H1 (cell line): ENCODE measurements at regions not wholly inside any gene's neighbourhood (a gene's known extent, or its start where the extent isn't known, plus 50 kb on each side); places are given as distances from the start of the nearest gene placed in this dataset.

ENCODE experiments used
- CTCF ChIA-PET: fragments of 300-600 bp; sonication (Branson Sonifier 250); formaldehyde crosslinking; loops from one replicate; lab custom pipeline; 2021; ENCODE audit not compliant: partially characterized antibody; lab: Charles Lee
- POLR2A ChIA-PET: fragments of 300-600 bp; sonication (Branson Sonifier 250); formaldehyde crosslinking; loops from one replicate; lab custom pipeline; 2021; ENCODE audit warnings: inconsistent platforms; ENCODE audit not compliant: partially characterized antibody; lab: Charles Lee
- DNase-seq, 2 experiments: peaks; one replicate each; pipeline versions ENCODE4 v3.0.0 to v3.0.0-alpha.2; 2010 to 2022; ENCODE audit warnings: low spot score in 2 of 2, low read depth in 1 of 2, mixed read lengths in 1 of 2
- FAIRE-seq: peaks from 2 replicates; lab custom pipeline; 2011; peaks lifted over from hg19 to GRCh38; lab: Jason Lieb, UNC
- H2AFZ ChIP-seq: 2 replicates; pipeline ENCODE4 v1.8.1; 2012; ENCODE audit warnings: low read length, inconsistent platforms
- H2AK5ac ChIP-seq: 2 replicates; pipeline ENCODE4 v1.6.1; 2013; ENCODE audit warnings: low read depth, low read length
- H2BK120ac ChIP-seq: replicated peaks from 2 replicates; pipeline ENCODE3; 2013; ENCODE audit warnings: low read depth, low read length, inconsistent platforms
- H2BK12ac ChIP-seq: 2 replicates; pipeline ENCODE4 v1.6.1; 2013; ENCODE audit warnings: low read depth, low read length
- H2BK15ac ChIP-seq: 2 replicates; pipeline ENCODE4 v1.6.1; 2013; ENCODE audit warnings: low read length
- H2BK20ac ChIP-seq: 2 replicates; pipeline ENCODE4 v1.6.1; 2013; ENCODE audit warnings: low read length
- H2BK5ac ChIP-seq: 2 replicates; pipeline ENCODE4 v1.6.1; 2013; ENCODE audit warnings: low read depth, low read length
- H3K14ac ChIP-seq: 2 replicates; pipeline ENCODE4 v1.6.1; 2013; ENCODE audit warnings: inconsistent platforms; ENCODE audit not compliant: insufficient read length
- H3K18ac ChIP-seq: 2 replicates; pipeline ENCODE4 v1.6.1; 2013; ENCODE audit warnings: low read length; ENCODE audit errors: extremely low read depth
- H3K23ac ChIP-seq: 2 replicates; pipeline ENCODE4 v1.6.1; 2013; ENCODE audit warnings: inconsistent platforms; ENCODE audit not compliant: insufficient read length
- H3K23me2 ChIP-seq: 2 replicates; pipeline ENCODE4 v1.6.1; 2013; ENCODE audit warnings: low read depth, low read length
- H3K27ac ChIP-seq: 2 replicates; pipeline ENCODE4 v1.6.1; 2011; ENCODE audit warnings: low read depth, low read length, inconsistent platforms
- H3K27me3 ChIP-seq, 4 experiments: replicated peaks in 1 of 4; 1 replicate in 1 of 4; 2 replicates in 3 of 4; pipeline versions ENCODE4 v1.6.1 to v1.8.1; 2011 to 2013; ENCODE audit warnings: low read length in 3 of 4, mild to moderate bottlenecking in 3 of 4, inconsistent platforms in 2 of 4, mixed read lengths in 2 of 4, moderate library complexity in 1 of 4; ENCODE audit not compliant: control insufficient read depth in 3 of 4, insufficient read depth in 3 of 4; ENCODE audit errors: extremely low read depth in 1 of 4
- H3K36me3 ChIP-seq, 4 experiments: 2 replicates each; pipeline versions ENCODE4 v1.6.1 to v1.8.1; 2011 to 2013; ENCODE audit warnings: mild to moderate bottlenecking in 4 of 4, low read length in 3 of 4, moderate library complexity in 2 of 4, control low read depth in 1 of 4, inconsistent platforms in 1 of 4; ENCODE audit not compliant: insufficient read depth in 4 of 4, control insufficient read depth in 2 of 4
- H3K4ac ChIP-seq: replicated peaks from 2 replicates; pipeline ENCODE3; 2013; ENCODE audit warnings: low read length, low read depth, mixed read lengths, inconsistent platforms; ENCODE audit not compliant: insufficient read length
- H3K4me1 ChIP-seq, 4 experiments: replicated peaks in 1 of 4; 1 replicate in 1 of 4; 2 replicates in 3 of 4; pipeline versions ENCODE4 v1.6.1 to v1.8.1; 2011 to 2013; ENCODE audit warnings: low read length in 3 of 4, inconsistent platforms in 2 of 4, mixed read lengths in 1 of 4; ENCODE audit not compliant: insufficient read depth in 4 of 4, control insufficient read depth in 3 of 4
- H3K4me2 ChIP-seq, 2 experiments: 2 replicates each; pipeline versions ENCODE4 v1.6.1 to v1.8.1; 2011 to 2013; ENCODE audit warnings: low read depth in 2 of 2, low read length in 2 of 2, control low read depth in 1 of 2, inconsistent platforms in 1 of 2, mild to moderate bottlenecking in 1 of 2; ENCODE audit not compliant: insufficient read depth in 1 of 2
- H3K4me3 ChIP-seq, 4 experiments: fragments of 200-600, 300-600 bp in 1 of 4; sonication (generic), shearing (Covaris generic), sonication (Bioruptor Twin) in 1 of 4; 2 replicates each; pipeline versions ENCODE4 v1.5.1 to v1.8.1; 2011 to 2016; ENCODE audit warnings: low read length in 4 of 4, low read depth in 3 of 4, control low read depth in 2 of 4, inconsistent platforms in 2 of 4, mild to moderate bottlenecking in 2 of 4, mixed read lengths in 1 of 4, moderate library complexity in 1 of 4; ENCODE audit not compliant: insufficient read depth in 2 of 4; ENCODE audit errors: extremely low read depth in 1 of 4
- H3K56ac ChIP-seq: replicated peaks from 2 replicates; pipeline ENCODE3; 2013; ENCODE audit warnings: low read depth, mild to moderate bottlenecking, mixed read lengths, low read length, inconsistent platforms; ENCODE audit not compliant: insufficient read length
- H3K79me1 ChIP-seq: 2 replicates; pipeline ENCODE4 v1.6.1; 2013; ENCODE audit warnings: low read depth, low read length, control low read depth
- H3K79me2 ChIP-seq, 2 experiments: 2 replicates each; pipeline versions ENCODE4 v1.6.1 to v1.8.1; 2012 to 2013; ENCODE audit warnings: low read length in 2 of 2, mild to moderate bottlenecking in 2 of 2, inconsistent platforms in 1 of 2; ENCODE audit not compliant: insufficient read depth in 2 of 2, control insufficient read depth in 1 of 2
- H3K9ac ChIP-seq, 4 experiments: replicated peaks in 1 of 4; 1 replicate in 1 of 4; 2 replicates in 3 of 4; pipeline versions ENCODE4 v1.6.1 to v1.8.1; 2011 to 2013; ENCODE audit warnings: low read depth in 3 of 4, low read length in 3 of 4, control low read depth in 2 of 4, mild to moderate bottlenecking in 2 of 4, moderate library complexity in 2 of 4, inconsistent platforms in 1 of 4; ENCODE audit errors: extremely low read depth in 1 of 4
- H3K9me3 ChIP-seq, 2 experiments: 2 replicates each; pipeline versions ENCODE4 v1.6.1 to v1.8.1; 2012 to 2013; ENCODE audit warnings: mild to moderate bottlenecking in 2 of 2, moderate library complexity in 2 of 2, control low read depth in 1 of 2, inconsistent platforms in 1 of 2, low read depth in 1 of 2, low read length in 1 of 2, mixed read lengths in 1 of 2; ENCODE audit not compliant: insufficient read depth in 2 of 2
- H4K20me1 ChIP-seq, 2 experiments: replicated peaks in 1 of 2; 2 replicates each; pipeline versions ENCODE3 to v1.8.1; 2011 to 2013; ENCODE audit warnings: inconsistent platforms in 2 of 2, low read length in 2 of 2, mild to moderate bottlenecking in 1 of 2; ENCODE audit not compliant: insufficient read depth in 2 of 2, control insufficient read depth in 1 of 2
- H4K5ac ChIP-seq: 2 replicates; pipeline ENCODE4 v1.6.1; 2013; ENCODE audit warnings: low read length, low read depth, mixed read lengths, inconsistent platforms; ENCODE audit not compliant: insufficient read length
- H4K8ac ChIP-seq: 2 replicates; pipeline ENCODE4 v1.8.0; 2013; ENCODE audit warnings: mild to moderate bottlenecking, moderate library complexity, low read length, inconsistent platforms; ENCODE audit not compliant: insufficient read depth; ENCODE audit errors: extremely low read depth
- H4K91ac ChIP-seq: replicated peaks from 2 replicates; pipeline ENCODE3; 2013; ENCODE audit warnings: low read length, mixed read lengths, inconsistent platforms; ENCODE audit not compliant: insufficient read length
- BRCA1 ChIP-seq: IDR thresholded peaks from 2 replicates; pipeline ENCODE4 v1.6.1; 2012; ENCODE audit warnings: low read depth, low read length, improper control_type of control experiment
- CTCF ChIP-seq, 3 experiments: IDR thresholded peaks; 1 replicate in 2 of 3; 2 replicates in 1 of 3; pipeline versions ENCODE4 v1.5.1 to v1.6.1; 2011; ENCODE audit warnings: low read length in 3 of 3, mild to moderate bottlenecking in 3 of 3, inconsistent platforms in 2 of 3, low read depth in 1 of 3, moderate library complexity in 1 of 3; ENCODE audit not compliant: insufficient read depth in 1 of 3; ENCODE audit errors: control extremely low read depth in 1 of 3
- POLR2A ChIP-seq, 2 experiments: IDR thresholded peaks; 1 replicate in 1 of 2; 2 replicates in 1 of 2; pipeline ENCODE4 v1.6.1; 2011; ENCODE audit warnings: low read depth in 2 of 2, low read length in 2 of 2, mild to moderate bottlenecking in 2 of 2; ENCODE audit errors: control extremely low read depth in 1 of 2
- RAD21 ChIP-seq, 2 experiments: IDR thresholded peaks in 1 of 2; conservative IDR thresholded peaks in 1 of 2; 2 replicates each; pipeline ENCODE4 v1.6.1; 2011; ENCODE audit warnings: low read depth in 2 of 2, low read length in 2 of 2, improper control_type of control experiment in 1 of 2, inconsistent platforms in 1 of 2, mild to moderate bottlenecking in 1 of 2, moderate library complexity in 1 of 2
- WGBS, 2 experiments: shearing (Covaris generic) in 1 of 2; methylation state at CpG; one replicate each; pipeline versions ENCODE4 v1.1.6 to v1.1.7; 2013 to 2015; ENCODE audit warnings: low lambda C conversion rate in 2 of 2, mixed read lengths in 2 of 2, inconsistent platforms in 1 of 2, low coverage in 1 of 2, missing lambda C conversion rate in 1 of 2; ENCODE audit not compliant: insufficient replicate concordance in 2 of 2, insufficient coverage in 1 of 2, insufficient read length in 1 of 2; ENCODE audit errors: extremely low coverage in 1 of 2, missing lambda C conversion rate in 1 of 2; 5-methylcytosine and 5-hydroxymethylcytosine counted together

GRCh38 chr3:34969513-34969912, 669.8 kb upstream of the ARPP21 start:
- Histone ChIP-seq H4K20me1 (no peaks in the 10 kb centered on the region), H2BK5ac (no peak overlapping the region), H3K4me1 (no peaks in the 10 kb centered on the region), H3K27ac (no peak overlapping the region), H2AFZ (no peak overlapping the region), H3K9ac (no peak overlapping the region), H3K4me2 (no peak overlapping the region), H2BK120ac (no peak overlapping the region), H4K8ac (no peak overlapping the region), H3K56ac (no peak overlapping the region), H2BK20ac (no peak overlapping the region), H3K79me1 (no peaks in the 10 kb centered on the region), H2BK15ac (no peak overlapping the region), H3K18ac (no peak overlapping the region), H3K27me3 (no peaks in the 10 kb centered on the region), H3K4ac (no peak overlapping the region), H3K4me3 (no peak overlapping the region), H2BK12ac (no peak overlapping the region), H3K23ac (no peak overlapping the region), H3K23me2 (no peaks in the 10 kb centered on the region), H3K36me3 (no peaks in the 10 kb centered on the region), H3K9me3 (no peaks in the 10 kb centered on the region), H4K5ac (no peak overlapping the region), H3K79me2 (no peaks in the 10 kb centered on the region)
- 84% methylated on average over 2 of the region's 2 CpGs; no CpG with 5 or more reads in 1 of the 2 experiments for WGBS, 2 experiments
- CTCF ChIA-PET = interaction anchor here (0.7 to 1.5 kb wide), 4 partner anchors 12 to 241 kb away, joined by 3 read pairs; no protein-coding TSS in a partner anchor
- no peak for FAIRE-seq
- POLR2A ChIA-PET = no interaction called here
- no peak for DNase-seq
- no peak for TF ChIP-seq BRCA1
- TF ChIP-seq RAD21 (IDR thresholded peaks at IDR 0.05 in 1 of 2, conservative IDR thresholded peaks at IDR 0.05 in 1 of 2; ENCODE audit: low read depth in 2 of 2, low read length in 2 of 2) = peak in 1 of 2 experiments; percentile 20; a peak in 2 of 4 replicates
- peak in 1 of 3 experiments; percentile 19; a peak in 1 of 4 replicates for TF ChIP-seq CTCF (IDR thresholded peaks at IDR 0.05; ENCODE audit: control extremely low read depth in 1 of 3, insufficient read depth in 1 of 3, low read depth in 1 of 3, low read length in 3 of 3)
- no peak for TF ChIP-seq POLR2A (IDR thresholded peaks at IDR 0.05; ENCODE audit: control extremely low read depth in 1 of 2, low read depth in 2 of 2, low read length in 2 of 2)
- TF ChIP-seq, all 59 proteins: peak for 2
- Histone ChIP-seq H4K91ac (no peak overlapping the region), H2AK5ac (no peak overlapping the region), H3K14ac (no peak overlapping the region)
